NCI-H2227 (cell line): ENCODE measurements at regions not wholly inside any gene's neighbourhood (a gene's known extent, or its start where the extent isn't known, plus 50 kb on each side); places are given as distances from the start of the nearest gene placed in this dataset.

Experiments used
- DNase-seq: peaks from one replicate; lab custom pipeline; 2025; ENCODE audit not compliant: unreplicated experiment; lab: John Stamatoyannopoulos, UW

DNA sequence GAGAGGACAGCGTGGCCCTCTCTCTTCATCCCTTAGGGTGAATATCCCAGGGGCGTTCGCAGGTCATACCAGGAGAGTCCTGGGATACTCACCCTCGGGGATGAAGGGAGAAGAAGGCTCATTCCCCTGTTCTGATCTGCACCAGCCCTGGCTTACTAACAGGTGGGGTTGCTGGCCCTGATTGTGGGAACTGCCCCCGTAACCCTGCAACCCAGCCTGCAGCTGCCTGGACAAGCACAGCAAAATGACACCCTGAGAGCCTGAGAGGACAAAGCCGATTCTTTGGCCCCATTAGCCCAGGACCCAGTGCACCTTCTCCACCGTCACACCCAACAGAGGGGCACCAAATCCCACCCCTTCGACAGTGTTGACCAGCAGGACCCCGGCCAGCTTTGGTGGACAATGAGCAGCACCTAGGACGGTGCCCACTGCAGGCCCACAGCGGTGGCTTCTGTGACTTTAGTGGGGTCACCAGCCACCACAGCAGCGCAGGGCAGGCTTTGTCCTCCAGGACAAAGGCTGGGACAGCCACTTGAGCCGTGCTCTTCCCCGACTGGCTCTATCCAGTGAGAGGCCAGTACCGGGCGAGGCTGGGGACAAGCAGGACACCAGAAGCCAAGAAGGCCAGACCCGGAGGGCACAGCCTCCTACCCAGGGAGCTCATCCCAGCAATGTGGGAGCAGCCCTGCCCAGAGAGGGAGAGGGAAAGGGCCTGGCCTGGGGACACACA, 98.5 kb upstream of the RTL6 start:
- no peak for DNase-seq

DNA sequence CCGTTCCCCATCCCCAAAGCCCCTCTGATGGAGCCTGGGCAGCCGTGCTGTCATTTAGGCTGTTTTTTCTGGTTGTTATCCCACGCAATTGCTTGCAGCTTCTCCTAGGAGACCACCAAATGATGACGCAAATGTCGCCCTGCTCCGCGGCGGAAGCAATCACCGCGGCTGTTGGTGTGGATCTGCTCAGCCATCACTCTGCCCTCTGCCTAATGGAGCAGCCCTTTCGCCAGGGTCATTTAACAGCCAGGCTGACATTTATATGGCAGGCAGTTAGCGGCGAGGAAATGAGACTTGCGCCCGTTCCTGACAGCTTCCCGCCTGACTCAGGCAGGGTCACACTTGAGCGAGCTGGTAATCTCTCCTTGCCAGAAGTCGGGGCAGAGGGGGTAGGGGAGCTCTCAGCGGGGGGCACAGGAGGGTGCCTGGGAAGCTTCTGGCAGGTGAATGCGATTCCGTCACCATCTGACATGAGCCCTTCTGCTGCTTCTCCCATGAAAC, 97.9 kb upstream of the RTL6 start:
- DNase-seq: peak; percentile 52

DNA sequence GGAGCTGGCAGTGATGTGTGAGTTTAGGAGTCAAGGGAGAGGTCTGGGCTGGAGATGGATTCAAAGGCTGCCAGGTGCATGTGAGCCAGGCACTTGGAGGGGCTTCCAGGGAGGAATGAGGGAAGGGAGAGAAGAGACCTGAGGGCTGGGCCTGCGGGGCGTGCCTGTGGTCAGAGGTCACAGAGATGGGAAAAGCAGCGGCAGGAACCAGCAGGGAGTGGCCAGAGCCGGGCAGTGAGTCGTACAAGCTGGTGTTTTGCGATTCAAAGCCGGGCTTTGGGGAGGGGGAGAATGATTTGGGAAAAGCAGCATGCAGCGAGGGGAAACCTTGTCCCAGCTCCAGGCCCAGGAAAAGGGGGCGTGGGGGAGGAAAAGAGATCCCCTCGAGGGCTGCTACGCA, 96.9 kb upstream of the RTL6 start:
- DNase-seq: no peak

DNA sequence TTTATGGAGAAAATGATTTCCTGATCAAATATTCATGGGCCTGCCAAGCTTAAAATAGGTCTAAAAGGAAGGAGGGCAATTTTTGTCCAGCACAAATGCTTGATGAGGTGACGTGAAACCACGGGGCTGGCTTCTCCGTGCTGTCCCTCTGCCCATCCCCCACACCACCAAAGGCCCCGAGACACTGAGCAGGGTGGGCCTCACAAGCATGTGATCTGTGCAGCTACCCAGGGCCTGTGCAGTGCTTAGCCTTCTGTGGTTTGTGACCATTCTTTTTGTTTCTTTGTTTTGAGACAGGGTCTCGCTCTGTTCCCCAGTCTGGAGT, 94.8 kb upstream of the RTL6 start:
- no peak for DNase-seq

DNA sequence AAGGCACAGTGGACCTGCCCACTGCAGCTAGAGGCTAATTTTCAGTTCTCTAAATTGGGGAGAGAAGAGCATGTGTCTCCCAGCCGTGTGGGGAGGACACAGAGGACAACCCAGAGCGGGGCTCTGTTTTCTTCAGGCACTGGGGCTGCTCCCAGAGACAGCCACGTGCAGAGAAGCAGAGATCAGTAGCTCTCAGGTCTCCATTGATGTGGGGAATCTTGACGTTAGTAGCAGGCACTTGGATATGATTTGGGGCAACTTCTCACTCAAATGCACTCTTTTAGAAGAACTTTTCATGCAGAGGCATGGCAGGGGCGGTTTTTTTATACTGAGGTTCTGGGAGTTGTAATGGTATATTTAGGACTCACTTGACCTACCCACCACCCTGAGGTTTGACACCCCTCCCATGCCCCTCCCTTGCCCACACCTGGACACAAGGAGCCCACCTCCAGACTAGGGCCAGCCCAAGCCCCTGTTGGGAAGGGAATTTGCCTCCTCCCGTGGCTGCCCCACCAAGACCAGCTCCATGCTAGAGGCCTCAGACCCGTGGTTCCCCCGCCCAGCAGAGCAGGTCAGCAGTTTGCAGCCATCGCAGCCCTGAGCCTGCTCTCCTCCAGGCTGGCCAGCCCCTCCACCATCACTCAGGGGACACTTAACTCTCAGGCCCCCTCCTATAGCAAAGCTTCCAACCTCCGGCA, 94.2 kb upstream of the RTL6 start:
- no peak for DNase-seq

DNA sequence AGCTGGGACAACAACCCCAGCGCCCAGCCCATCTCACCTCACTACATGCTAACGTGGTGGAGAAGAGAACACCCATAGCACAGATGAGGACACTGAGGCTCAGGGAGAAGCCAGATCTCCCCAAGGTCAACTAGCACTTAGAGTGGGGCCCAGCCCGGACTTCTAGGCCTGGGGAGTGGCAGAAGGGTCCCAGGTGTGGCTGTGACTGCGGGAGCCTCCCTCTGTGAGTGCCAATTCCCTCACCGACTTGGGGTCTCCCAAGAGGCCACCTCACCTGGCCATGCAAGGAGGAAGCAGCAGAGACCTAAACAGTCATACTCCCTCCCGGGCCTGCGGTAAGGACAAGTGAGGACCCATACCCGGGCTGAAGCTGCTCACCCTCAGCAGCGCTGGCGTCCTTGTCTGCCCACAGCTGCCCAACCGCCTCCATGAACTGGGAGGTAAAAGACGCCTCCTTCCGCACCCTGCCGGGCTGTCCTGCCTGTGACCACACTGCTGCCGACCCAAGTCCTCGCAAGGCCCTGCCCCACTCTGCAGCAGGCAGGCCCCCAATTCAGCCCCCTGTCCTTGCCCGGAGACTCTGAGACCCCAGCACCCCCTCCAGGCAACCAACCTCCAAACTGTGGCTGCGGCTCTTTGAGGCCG, 93.2 kb upstream of the RTL6 start:
- DNase-seq: no peak

DNA sequence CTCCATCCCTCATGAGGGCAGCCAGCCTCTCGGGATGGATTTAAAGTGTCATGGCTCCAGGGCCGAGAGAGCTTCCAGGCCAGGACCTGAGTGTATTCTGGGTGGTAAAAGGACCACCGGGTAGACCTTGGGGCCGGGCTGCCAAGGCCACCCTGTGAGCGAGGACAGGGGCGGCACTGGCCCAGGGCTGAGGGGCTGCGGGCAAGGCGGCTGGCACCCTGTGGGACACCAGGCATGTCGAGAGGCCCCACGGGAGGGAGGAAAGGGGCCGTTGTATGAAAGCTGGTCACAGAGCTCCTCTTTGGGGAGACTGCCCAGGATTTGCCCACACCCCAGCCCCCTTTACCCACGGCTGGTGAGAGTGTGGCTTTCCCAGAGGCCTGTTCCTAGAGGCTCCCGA, 92.3 kb upstream of the RTL6 start:
- no peak for DNase-seq

DNA sequence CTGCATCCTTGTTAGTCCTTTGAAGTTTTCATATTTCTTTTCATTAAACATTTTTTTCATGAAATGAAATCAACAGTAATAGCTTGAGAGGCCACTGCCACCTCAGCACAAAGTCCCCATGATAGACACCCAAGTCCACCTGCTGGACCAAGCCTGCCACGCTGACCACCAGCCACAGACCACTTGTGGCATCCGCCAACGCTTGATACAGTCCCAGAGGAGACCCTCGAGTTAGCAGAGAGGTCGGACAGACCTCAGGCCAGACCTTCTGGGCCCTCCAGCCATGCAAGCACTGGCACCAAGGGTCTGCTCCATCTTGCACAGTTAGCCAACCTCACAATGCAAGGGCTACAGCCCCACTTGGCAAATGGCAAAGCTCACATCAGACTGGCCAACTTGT, 91.8 kb upstream of the RTL6 start:
- no peak for DNase-seq

DNA sequence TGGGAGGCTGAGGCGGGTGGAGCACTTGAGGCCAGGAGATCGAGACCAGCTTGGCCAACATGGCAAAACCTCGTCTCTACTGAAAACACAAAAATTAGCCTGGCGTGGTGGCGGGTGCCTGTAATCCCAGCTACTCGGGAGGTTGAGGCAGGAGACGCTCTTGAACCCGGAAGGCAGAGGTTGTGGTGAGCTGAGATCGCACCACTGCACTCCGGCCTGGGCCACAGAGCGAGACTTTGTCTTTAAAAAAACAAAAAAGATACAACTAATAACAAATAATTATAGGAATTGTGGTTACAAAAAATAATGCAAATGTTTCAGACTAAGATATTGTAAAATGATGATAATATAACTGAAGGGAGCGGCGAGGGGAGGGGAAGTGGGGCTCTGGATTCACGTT, 90.3 kb upstream of the RTL6 start:
- no peak for DNase-seq

DNA sequence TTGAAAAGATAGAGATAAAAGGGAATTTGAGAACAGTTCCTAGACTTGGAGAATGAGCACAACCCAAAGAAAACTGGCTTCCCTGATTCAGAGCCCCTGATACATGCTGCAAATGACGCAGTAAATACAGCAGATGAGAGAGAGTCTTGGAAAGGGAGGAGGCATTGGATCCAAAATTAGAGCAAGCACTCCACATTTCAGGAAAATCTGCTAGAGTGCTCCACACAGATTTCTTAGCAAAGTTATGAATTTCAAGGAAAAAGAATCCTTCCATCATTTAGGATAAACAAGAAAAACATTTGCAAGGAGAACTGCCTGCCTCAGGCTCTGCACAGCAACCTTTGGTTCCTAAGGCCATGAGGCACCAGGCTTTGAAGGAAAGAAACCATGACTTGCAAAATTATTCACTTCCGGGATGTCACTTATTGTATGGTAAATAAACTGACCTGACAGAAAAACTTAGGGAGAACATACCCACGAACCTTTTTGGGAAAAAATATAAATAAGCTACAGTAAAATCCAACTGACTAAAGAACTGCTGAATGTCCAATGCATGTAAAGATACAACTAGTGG, 89.8 kb upstream of the RTL6 start:
- DNase-seq: no peak

DNA sequence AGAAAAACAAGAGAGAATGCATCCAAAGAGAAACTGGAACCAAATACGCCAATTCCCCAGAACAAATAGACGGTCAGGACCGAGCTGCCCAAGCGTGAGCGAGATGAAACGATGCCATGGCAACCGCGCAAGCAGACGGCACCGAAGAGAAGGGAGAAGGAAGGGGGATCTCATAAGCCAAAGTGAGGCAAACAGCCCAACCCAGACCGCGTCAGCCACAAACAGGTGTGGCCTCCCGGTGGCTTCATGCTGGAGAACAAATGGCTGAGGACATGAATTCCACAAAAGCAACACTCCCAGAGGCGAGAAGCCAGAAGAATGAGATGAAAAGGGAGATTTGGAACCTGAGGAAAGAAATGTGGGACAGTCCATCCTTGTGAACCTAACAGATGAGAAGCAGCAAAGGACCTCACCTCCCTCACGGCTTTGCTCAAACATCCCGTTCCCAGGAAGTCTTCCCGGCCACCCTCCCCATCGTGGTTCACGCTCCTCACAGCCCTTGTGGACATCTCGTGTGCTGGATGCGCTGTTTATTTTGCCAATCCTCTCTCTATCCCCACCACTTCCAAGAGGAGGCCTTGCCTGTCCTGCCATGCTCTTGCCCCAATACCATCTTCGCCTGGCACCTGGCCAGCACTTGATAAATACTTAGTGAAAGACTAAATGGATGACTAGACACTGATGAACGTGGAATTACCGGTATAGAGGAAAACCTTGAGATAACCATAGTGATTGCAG, 89.1 kb upstream of the RTL6 start:
- DNase-seq: peak; percentile 53

DNA sequence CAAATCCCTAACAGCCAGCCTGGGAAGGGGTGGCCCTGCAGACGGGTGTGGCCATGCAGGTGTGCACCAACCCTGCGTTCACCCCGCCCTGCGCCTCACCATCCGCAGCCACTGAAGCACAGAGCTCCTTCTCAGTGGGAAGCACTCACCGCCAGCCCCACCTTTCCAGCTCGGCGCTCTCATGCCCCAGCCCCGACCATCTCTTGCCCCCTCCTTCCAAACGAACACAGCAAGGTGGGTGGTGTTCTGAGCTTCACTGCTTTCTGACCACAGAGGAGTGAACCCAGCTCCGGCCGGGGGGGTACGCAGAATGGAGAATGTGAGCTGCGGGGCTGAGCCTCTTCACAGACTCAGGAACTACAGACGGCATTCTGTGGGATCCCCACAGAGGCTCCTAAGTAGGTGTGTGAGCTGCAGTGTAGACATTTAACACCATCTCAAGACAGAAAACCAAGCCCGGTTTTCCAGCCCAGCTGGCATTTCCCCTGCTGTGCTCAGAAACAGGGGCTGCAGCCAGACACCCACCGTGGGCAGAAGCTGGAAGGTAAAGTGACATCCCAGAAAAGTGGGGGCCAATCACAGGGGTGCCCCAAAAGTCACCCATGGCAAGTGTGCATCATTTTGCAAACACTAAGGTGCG, 88.4 kb upstream of the RTL6 start:
- no peak for DNase-seq

DNA sequence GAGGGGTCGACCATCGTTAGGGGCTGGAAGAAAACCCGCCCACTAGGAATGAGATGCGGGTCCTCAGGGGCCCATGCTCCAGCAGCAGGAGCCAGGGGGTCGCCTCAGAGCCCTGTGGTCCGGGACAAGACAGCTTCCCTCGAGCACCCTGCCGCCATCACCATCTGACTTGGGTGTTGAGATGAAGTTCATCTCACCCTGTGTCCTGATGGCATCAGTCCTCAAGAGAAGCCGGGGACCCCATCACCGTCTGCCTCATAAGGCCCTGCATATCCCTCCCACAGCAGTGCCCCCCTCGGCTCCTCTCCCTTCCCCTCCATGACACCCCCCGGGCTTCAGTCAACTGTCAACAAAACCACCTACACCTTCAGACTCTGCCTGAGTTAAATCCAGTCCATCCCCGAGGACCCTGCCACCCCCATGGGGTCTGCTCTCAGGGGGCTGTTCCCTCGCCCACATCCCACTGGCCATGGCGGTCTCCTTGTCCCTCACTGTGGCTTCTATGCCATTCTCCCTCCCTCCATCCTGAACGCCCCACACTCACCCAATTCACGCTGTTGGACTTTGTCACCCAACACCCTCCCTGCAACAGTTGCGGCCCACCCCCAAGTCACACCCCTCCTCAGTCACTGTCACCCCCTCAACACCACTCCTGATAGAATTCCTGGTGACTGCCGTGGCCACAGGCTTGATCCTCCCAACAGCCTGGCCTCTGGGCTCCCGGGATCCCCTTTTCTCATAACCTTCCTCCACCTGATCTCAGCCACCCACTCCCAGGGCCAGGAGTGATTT, 87.7 kb upstream of the RTL6 start:
- DNase-seq: no peak

DNA sequence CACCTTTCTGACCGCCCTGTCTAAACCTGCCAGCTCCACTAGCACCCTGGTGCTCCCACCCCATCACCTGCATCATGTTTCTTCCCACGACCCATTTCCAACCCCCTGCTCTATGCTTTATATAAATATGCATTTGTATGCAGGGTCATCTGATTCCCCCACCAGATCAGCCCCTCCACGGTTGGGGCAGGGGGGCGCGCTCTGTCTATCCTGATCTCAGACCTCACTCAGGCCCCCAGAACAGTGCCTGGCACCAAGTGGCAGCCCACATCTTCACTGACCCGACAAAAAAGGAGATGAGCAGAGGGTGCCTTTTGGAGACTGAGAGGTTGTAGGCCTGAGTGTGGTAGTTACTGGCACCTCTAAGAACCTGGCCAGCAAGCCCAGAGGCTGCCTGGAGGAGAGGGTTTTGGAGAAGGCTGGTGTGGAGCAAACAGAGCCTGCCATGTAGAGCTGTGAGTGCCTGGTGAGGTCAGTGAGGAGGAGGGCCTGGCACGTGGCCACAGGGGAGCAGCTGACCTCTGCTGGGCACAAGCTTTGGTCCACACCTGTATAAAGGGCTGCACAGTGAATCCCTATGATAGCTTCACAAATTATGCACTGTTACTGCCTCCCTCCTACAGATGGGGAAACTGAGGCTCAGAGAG, 86.3 kb upstream of the RTL6 start:
- DNase-seq: no peak

DNA sequence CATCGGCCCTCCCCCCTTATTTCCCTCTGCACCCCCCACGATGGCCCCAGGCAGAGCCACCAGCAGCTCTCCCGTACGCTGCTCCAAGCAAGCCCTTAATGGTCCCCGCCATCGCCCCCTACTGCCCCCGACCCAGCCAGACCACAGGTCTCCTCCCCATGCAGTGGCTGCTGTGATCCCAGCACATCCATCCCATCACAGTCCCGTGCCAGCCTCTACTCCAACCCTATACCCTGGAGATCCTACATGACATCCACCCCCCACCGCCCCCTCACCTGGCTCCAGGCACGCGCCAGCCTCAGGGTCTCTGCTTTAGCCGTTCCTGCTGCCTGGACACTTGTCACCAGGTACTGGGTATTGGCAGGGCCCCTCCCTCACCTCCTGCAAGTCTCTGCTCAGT, 85.8 kb upstream of the RTL6 start:
- DNase-seq: no peak

DNA sequence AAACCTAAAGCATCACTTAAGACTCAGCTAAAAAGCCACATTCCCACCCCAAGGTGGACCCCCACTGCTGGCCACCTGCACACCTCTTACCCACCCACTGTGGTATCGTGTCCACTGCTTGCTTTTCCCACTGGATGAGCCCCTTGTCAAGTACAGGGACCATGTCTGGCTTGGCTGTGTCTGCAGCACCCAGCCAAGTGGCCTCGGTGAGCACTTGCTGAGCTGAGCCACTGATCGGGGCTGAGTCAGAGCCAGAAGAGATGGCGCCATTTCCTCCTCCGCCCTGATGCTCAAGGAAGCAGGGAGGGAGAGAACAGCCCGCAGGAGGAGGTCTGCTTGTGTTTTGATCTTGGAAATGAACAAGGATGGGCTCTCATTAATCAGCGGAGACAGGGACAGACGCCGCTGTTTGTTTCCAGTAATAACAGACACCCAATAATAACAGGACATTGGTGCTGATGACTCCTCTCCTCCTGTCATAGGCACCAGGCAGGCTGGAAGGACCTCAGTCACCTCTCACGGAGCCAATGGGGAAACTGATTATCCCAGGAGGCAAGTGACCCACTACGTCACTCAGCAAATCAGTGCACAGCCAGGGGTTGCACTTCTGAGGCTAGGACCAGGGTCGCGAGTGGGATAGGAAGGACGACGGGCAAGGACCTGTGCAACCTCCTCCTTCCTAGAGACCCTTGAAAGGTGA, 85.2 kb upstream of the RTL6 start:
- no peak for DNase-seq

DNA sequence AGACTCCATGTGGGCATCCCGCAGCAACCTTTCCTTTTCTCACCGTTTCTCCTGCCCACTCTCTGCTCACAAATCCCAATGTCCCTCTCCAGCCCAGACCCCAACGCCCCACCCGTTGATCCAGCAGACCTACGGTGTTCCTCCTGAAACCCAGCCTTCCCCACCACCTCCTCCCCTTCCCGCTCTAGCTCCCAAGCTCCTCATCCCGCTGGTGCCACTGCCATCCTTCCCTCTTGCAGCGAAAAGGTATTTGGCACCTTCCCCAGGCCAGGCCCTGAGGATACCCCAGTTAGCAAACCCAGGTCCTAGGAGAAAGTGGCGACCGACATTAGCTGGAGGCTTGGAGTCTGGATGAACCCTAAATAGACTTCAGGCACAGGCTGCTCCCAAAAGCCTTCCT, 84.0 kb upstream of the RTL6 start:
- DNase-seq: no peak

DNA sequence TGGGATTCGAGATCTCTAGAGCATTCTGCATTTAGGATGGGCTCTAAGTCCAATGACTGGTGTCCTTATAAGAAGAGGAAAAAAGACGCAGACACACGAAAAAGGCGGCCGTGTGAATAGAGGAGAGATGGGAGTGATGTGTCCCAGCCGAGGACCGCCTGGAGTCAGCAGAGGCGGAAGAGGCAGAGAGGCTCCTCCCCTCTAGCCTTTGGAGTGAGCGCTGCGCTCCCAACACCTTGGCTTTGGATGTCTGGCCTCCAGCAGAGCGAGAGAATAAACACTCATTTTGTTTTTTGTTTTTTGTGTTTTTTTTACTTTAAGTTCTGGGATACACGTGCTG, 83.0 kb upstream of the RTL6 start:
- DNase-seq: peak; percentile 35
